Erythroblast (primary cell): ENCODE measurements at regions not wholly inside any gene's neighbourhood (a gene's known extent, or its start where the extent isn't known, plus 50 kb on each side); places are given as distances from the start of the nearest gene placed in this dataset.

Experiments
- GATA1 ChIP-seq: IDR thresholded peaks from 2 replicates; pipeline ENCODE4 v1.6.1; 2011; ENCODE audit warnings: low read depth, mild to moderate bottlenecking, control low read depth, low read length, moderate library complexity
- POLR2A ChIP-seq: IDR thresholded peaks from 2 replicates; pipeline ENCODE4 v1.6.1; 2011; ENCODE audit warnings: mild to moderate bottlenecking, low read length

DNA sequence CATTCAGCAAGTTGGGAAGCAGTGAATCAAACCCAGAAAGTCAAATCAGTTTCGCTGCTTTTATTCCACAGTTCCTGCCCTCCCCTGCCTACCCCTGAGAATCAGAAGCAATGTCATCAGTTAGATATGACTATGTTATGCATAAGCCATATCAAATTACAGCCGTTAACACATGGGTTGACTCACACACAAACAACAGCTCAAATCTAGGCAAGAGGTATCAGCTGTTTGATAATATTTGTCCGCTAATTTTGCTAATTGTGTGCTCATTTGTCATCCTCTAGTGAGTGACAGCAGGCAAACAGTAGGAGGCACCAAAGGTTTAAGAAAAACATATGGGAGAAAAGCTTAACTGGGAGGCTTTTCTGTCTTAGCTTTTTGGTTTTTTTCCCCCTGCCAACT, 327.4 kb upstream of the CCL2 start:
- TF ChIP-seq POLR2A, result no peak
- no peak for TF ChIP-seq GATA1
